ENCODE measurements at regions not wholly inside any gene's neighbourhood (a gene's known extent, or its start where the extent isn't known, plus 50 kb on each side); places are given as distances from the start of the nearest gene placed in this dataset.

- in situ Hi-C loops (cut with HindIII; ENCODE audit: low pct_ligation_motif_present, low pct_unique_long_range_greater_than_20kb, low sequenced_read_pairs) = no loop called here
These were observed 211.7 kb upstream of the CST7 start for GRCh38 chr20:24737212-24737850.

GRCh38 chr20:24738058-24738775 is 210.9 kb upstream of the CST7 start:
- DNase-seq = no peak
- in situ Hi-C loops (cut with HindIII; ENCODE audit: low pct_ligation_motif_present, low pct_unique_long_range_greater_than_20kb, low sequenced_read_pairs) = no loop called here

More at GRCh38 chr20:24737212-24737850, 211.7 kb upstream of the CST7 start:
- no peak for DNase-seq

GRCh38 chr20:24738981-24739633 is 210.0 kb upstream of the CST7 start:
- no peak for DNase-seq
- in situ Hi-C loops (cut with HindIII; ENCODE audit: low pct_ligation_motif_present, low pct_unique_long_range_greater_than_20kb, low sequenced_read_pairs) = no loop called here

DNA sequence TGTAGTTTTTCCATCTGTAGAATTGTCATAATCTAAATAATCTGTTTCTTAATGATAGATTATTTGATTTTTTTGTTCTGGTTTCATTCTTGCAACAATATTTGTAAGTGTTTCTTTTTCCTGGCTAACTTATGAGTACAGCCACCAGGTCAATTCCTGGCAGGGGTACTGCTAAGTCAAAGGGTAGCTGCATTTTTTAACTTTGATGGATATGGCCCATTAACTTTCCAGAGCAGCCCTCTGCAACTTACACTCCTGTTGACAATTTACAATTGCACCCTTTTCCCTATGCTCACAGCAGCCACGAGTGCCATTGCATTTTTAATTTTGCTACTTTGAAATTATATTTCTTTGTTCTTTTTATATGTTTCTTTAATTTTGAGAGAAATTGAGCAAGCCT is 209.3 kb upstream of the CST7 start:
- in situ Hi-C loops (cut with HindIII; ENCODE audit: low pct_ligation_motif_present, low pct_unique_long_range_greater_than_20kb, low sequenced_read_pairs) = no loop called here
- DNase-seq = no peak

GRCh38 chr20:24741493-24742072 is 207.5 kb upstream of the CST7 start:
- in situ Hi-C loops (cut with HindIII; ENCODE audit: low pct_ligation_motif_present, low pct_unique_long_range_greater_than_20kb, low sequenced_read_pairs) = no loop called here
- DNase-seq = no peak

GRCh38 chr20:24742436-24742835 is 206.6 kb upstream of the CST7 start:
- no peak for DNase-seq
- in situ Hi-C loops (cut with HindIII; ENCODE audit: low pct_ligation_motif_present, low pct_unique_long_range_greater_than_20kb, low sequenced_read_pairs) = no loop called here

DNA sequence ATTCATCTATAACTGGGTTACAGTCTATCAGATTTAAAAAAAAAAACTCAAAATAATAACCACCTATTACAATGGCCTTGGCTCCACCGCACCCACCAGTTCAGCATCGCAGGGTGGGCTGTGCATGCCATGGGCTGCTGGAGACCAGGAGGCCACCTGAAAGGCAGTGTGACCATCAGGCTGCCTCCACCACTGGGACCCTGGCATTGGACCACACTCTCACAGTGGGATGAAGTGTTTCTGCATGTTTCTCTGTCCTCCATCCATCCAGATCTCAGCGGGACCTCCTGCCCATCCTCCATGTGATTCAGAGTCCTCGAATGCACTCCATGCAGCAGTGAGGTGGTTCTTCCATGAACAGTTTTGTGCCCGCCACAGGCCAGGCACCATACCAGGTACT is 206.1 kb upstream of the CST7 start:
- in situ Hi-C loops (cut with HindIII; ENCODE audit: low pct_ligation_motif_present, low pct_unique_long_range_greater_than_20kb, low sequenced_read_pairs) = no loop called here
- no peak for DNase-seq

DNA sequence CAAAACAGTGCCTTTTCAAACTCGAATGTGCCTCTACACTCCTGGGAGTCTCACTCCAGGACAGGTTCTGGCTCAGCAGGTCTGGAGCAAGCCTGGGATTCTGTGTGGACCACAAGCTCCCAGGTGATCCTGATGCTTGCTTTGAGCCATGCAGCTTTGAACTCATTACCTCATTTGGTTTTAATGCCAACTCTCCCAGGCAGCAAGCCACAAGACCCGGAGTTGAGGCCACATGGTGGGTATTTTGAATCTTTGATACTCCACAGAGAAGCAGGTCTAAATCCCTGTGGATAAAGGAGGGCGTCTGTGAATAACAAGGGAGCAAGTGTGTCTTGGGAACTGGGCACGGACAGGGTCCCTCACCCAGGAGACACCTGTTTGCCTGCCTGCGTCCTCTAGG is 205.4 kb upstream of the CST7 start:
- DNase-seq = no peak
- in situ Hi-C loops (cut with HindIII; ENCODE audit: low pct_ligation_motif_present, low pct_unique_long_range_greater_than_20kb, low sequenced_read_pairs) = no loop called here

GRCh38 chr20:24744747-24745146 is 204.3 kb upstream of the CST7 start:
- in situ Hi-C loops (cut with HindIII; ENCODE audit: low pct_ligation_motif_present, low pct_unique_long_range_greater_than_20kb, low sequenced_read_pairs) = no loop called here
- no peak for DNase-seq

DNA sequence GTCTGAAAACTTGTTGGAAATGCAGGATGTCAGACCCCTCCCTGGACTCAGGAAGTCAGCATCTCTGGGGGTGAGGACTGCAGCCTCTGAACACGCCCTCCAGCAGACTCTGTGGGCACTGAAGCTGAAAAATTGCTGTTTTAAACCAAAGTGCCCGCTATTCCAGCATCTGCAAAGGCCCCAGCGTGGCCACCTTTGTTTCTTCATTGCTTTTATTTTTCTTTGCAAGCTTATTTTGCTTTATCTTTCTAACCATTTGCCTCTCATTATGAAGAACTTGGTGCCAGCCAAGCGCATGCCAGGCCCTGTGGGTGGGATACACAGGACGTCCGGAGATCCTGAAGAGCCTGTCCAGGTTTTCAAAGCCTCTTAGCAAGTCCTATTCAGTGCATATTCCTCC is 203.9 kb upstream of the CST7 start:
- no peak for DNase-seq
- in situ Hi-C loops (cut with HindIII; ENCODE audit: low pct_ligation_motif_present, low pct_unique_long_range_greater_than_20kb, low sequenced_read_pairs) = no loop called here

GRCh38 chr20:24745617-24746350 is 203.3 kb upstream of the CST7 start:
- no peak for DNase-seq
- in situ Hi-C loops (cut with HindIII; ENCODE audit: low pct_ligation_motif_present, low pct_unique_long_range_greater_than_20kb, low sequenced_read_pairs) = no loop called here

- no peak for DNase-seq
- in situ Hi-C loops (cut with HindIII; ENCODE audit: low pct_ligation_motif_present, low pct_unique_long_range_greater_than_20kb, low sequenced_read_pairs) = no loop called here
These were observed 202.8 kb upstream of the CST7 start for GRCh38 chr20:24746351-24746685.

DNA sequence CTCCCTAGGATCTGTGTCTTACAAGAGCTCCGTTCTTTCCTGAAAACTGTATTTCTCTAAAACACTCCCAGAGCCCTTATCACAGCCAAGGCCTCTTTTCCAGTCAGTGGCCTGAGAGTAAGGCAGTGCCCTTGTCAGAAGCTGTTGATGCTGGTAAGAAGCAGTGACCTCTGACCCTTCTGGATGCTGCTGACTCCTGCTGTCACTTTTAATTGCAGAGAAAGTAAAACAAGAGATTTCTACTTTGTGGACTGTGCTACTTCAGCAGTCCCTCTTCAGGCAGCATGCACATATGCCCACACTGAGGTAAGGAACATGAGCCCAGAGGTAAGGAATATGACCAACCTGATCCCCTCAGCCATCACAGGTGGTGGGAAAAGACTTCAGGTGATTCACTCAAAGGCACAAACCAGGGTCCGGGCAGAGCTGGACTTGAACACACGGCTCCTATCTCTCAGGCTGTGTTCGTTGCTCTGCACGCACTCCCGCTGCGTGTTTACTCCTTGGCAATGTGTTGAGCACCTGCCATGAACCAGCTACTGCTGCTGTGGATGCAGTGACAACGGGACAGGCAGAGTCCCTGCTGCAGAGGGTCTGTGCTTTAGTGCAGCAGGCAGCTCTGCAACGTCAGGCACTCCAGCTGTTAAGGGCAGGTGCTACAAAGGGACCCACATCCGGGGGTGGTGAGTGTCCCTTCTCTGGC is 201.9 kb upstream of the CST7 start:
- DNase-seq = no peak
- in situ Hi-C loops (cut with HindIII; ENCODE audit: low pct_ligation_motif_present, low pct_unique_long_range_greater_than_20kb, low sequenced_read_pairs) = no loop called here

DNA sequence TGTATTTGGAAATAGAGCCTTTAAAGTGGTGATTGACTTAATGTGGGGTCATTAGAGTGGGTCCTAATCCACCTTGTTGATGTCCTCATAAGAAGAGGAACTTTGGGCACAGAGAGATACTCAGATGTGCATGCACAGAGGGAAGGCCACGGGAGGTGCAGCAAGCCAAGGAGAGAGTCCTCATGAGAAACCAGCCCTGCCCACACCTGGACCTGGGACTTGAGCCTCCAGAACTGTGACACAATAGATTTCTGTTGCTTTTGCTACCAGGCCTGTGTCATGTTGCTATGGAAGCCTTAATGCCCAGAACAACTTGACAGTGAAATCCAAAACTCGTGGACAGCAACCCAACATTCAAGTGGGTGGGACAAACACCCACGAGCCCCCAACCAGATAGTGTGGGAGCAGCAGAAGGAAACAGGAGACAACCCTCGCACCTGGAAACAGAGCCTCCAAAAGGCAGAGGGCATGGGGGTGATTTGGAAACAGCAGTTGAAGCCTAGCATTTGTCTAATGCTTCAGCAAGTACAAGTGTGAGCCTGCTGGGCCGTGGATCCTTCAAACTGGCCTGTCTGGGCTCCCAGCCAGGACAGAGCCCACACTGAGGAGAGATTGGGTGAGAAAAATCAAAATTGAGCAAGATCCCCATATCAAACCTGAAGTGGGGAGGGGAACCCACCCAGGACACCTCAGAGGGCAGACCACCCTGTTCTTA is 201.0 kb upstream of the CST7 start:
- no peak for DNase-seq
- in situ Hi-C loops (cut with HindIII; ENCODE audit: low pct_ligation_motif_present, low pct_unique_long_range_greater_than_20kb, low sequenced_read_pairs) = no loop called here

DNA sequence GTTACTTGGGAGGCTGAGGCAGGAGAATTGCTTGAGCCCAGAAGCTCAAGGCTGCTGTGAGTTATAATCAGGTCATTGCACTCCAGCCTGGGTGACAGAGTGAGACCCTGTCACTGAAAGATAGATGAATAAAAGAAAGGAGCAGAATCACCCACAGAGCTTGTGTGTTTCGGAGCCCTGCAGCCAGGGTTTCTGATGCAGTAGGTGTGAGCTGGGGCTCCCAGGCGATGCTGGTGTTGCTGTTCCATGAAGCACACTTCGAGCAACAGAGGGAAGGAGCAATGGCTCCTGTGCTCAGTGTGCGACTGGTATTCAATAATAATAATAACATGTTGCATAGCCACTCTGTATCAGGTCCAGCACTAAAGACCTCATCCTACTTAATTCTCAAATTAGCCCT is 197.5 kb upstream of the CST7 start:
- DNase-seq = no peak
- in situ Hi-C loops (cut with HindIII; ENCODE audit: low pct_ligation_motif_present, low pct_unique_long_range_greater_than_20kb, low sequenced_read_pairs) = no loop called here

DNA sequence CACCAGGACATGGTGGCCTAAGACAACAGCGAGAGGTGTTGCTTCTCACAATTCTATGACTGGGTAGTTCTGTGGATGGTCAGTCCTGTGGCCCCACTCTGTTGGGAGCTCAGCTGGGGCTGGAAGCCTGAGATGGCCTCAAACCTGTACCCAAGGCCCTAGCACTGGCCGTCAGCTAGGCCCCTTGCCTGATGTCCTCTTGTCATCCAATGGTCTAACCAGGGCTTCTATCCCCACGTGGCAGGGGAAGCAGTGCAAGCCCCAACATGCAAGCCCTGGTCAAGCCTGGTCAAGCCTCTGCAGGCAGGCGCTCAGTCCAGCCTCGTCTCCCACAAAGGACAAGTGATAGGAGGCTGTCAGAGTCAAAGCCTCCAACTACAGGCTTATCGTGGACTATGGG is 196.5 kb upstream of the CST7 start:
- in situ Hi-C loops (cut with HindIII; ENCODE audit: low pct_ligation_motif_present, low pct_unique_long_range_greater_than_20kb, low sequenced_read_pairs) = no loop called here
- DNase-seq = no peak

GRCh38 chr20:24753130-24753529 is 195.9 kb upstream of the CST7 start:
- in situ Hi-C loops (cut with HindIII; ENCODE audit: low pct_ligation_motif_present, low pct_unique_long_range_greater_than_20kb, low sequenced_read_pairs) = no loop called here
- DNase-seq = no peak

DNA sequence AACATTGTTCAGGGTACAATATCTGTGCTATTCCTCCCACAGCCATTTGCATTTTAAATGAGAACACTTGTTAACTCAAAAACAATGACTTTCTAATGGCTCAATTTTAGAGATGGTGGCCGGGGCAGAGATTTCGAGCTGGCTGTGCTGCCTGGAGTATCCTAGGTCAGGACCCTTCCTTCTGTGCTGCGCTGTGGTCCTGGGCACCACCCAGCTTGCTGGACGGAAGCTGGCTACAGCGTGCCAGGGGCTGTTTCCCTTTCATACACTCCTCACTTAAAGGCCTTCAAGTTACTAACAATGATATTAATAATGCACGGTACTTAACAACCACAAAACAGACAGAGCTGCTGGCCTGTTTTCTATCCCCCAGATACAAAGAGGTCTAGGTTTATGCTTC is 194.4 kb upstream of the CST7 start:
- in situ Hi-C loops (cut with HindIII; ENCODE audit: low pct_ligation_motif_present, low pct_unique_long_range_greater_than_20kb, low sequenced_read_pairs) = no loop called here

More for the DNA sequence above, 194.4 kb upstream of the CST7 start:
- no peak for DNase-seq

Data from ACHN (cell line).